ENCODE measurements at regions not wholly inside any gene's neighbourhood (a gene's known extent, or its start where the extent isn't known, plus 50 kb on each side); places are given as distances from the start of the nearest gene placed in this dataset.

DNA sequence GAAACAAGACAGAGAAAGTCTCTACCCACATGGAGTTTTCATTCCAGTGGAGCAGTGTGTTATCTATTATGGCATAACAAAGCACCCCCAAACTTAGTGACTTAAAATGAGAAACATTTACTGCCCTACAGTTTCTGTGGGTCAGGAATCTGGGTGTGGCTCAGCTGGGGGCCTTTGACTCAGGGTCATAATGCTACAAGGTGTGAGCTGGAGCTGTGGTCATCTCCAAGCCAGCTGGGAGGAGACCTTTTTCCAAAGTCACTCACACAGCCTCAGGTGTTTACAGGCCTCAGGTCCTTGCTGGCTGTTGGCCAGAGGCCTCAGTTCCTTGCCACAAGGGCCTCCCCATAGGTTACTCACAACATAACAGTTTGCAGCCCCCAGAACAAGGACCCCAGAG lies 169.2 kb downstream of the ETAA1 start:
- TF ChIP-seq CTCF (IDR thresholded peaks at IDR 0.05; ENCODE audit: poor library complexity) (no peak), EZH2 (IDR thresholded peaks at IDR 0.05; ENCODE audit: borderline replicate concordance) (no peak)

All from hepatocyte (in vitro differentiated cells).